K562 (cell line): ENCODE measurements at regions not wholly inside any gene's neighbourhood (a gene's known extent, or its start where the extent isn't known, plus 50 kb on each side); places are given as distances from the start of the nearest gene placed in this dataset.

Source experiments
- ATAC-seq: fragments of 200-7000 bp; cut with Tn5 transposase; 3 replicates; pipeline ENCODE4 v1.9.1; 2020; ENCODE audit warnings: moderate library complexity
- BruUV-seq: library from RNA; stranded (reverse); fragments of 400-500 nt; replicated peaks from 2 replicates; lab custom pipeline; 2021; lab: Mats Ljungman, UMichigan
- CTCF ChIA-PET: fragments of 300-600 bp; formaldehyde crosslinking; extraction: SDS; loops from one replicate; lab custom pipeline; 2021; ENCODE audit warnings: low intra/inter-chr PET ratio; lab: Yijun Ruan, JAX
- POLR2A ChIA-PET: fragments of 300-600, 350-650 bp; sonication (Branson Sonifier 250); formaldehyde crosslinking; extraction: SDS; loops from one replicate; lab custom pipeline; 2021; ENCODE audit warnings: antibody characterized with exemption, inconsistent platforms; lab: Yijun Ruan, JAX
- DNase-seq, 4 experiments: peaks; one replicate each; pipeline versions ENCODE4 v3.0.0 to v3.0.0-alpha.2; 2011 to 2018; ENCODE audit warnings: low spot score in 3 of 4, mixed read lengths in 3 of 4; ENCODE audit errors: extremely low read depth in 1 of 4
- FAIRE-seq: peaks from 2 replicates; lab custom pipeline; 2011; peaks lifted over from hg19 to GRCh38; lab: Jason Lieb, UNC
- H2AFZ ChIP-seq: 2 replicates; pipeline ENCODE4 v1.6.0; 2011; ENCODE audit warnings: low read depth, low read length, control low read depth, inconsistent platforms
- H3K27ac ChIP-seq: fragments of 200-600 bp; 3 replicates; pipeline ENCODE4 v1.8.0; 2011; ENCODE audit warnings: low read depth, mild to moderate bottlenecking, control low read depth, inconsistent platforms, low read length, moderate library complexity, mixed read lengths; ENCODE audit errors: extremely low read depth
- H3K27me3 ChIP-seq, 2 experiments: fragments of 300-600 bp in 1 of 2; 2 replicates in 1 of 2; 3 replicates in 1 of 2; pipeline versions ENCODE4 v1.6.0 to v1.8.0; 2011; ENCODE audit warnings: inconsistent platforms in 2 of 2, low read length in 2 of 2, mild to moderate bottlenecking in 1 of 2, mixed read lengths in 1 of 2, moderate library complexity in 1 of 2; ENCODE audit not compliant: control insufficient read depth in 2 of 2, insufficient read depth in 2 of 2
- H3K36me3 ChIP-seq: fragments of 300-600 bp; 3 replicates; pipeline ENCODE4 v1.8.0; 2011; ENCODE audit warnings: mild to moderate bottlenecking, low read length, inconsistent platforms; ENCODE audit not compliant: control insufficient read depth, insufficient read depth
- H3K4me1 ChIP-seq, 2 experiments: fragments of 200-600 bp in 1 of 2; replicated peaks in 1 of 2; 2 replicates in 1 of 2; 3 replicates in 1 of 2; pipeline versions ENCODE4 v1.5.1 to v1.8.0; 2011; ENCODE audit warnings: inconsistent platforms in 2 of 2, low read length in 2 of 2, mild to moderate bottlenecking in 1 of 2, mixed read lengths in 1 of 2, moderate library complexity in 1 of 2; ENCODE audit not compliant: control insufficient read depth in 2 of 2, insufficient read depth in 2 of 2
- H3K4me2 ChIP-seq: 2 replicates; pipeline ENCODE4 v1.6.1; 2011; ENCODE audit warnings: low read length, control low read depth, inconsistent platforms, mixed read lengths; ENCODE audit not compliant: insufficient read depth
- H3K4me3 ChIP-seq: fragments of 200-600 bp; sonication (generic), shearing (Covaris generic); 2 replicates; pipeline ENCODE4 v1.5.1; 2016; ENCODE audit warnings: control low read depth, inconsistent platforms
- H3K79me2 ChIP-seq: fragments of 200-600 bp; 3 replicates; pipeline ENCODE4 v1.8.0; 2011; ENCODE audit warnings: low read length, inconsistent platforms; ENCODE audit not compliant: control insufficient read depth, insufficient read depth
- H3K9ac ChIP-seq, 2 experiments: 2 replicates each; pipeline versions ENCODE4 v1.6.0 to v1.6.1; 2011; ENCODE audit warnings: low read depth in 2 of 2, low read length in 2 of 2, control low read depth in 1 of 2, inconsistent platforms in 1 of 2, mild to moderate bottlenecking in 1 of 2, mixed read lengths in 1 of 2; ENCODE audit not compliant: insufficient read depth in 1 of 2
- H3K9me1 ChIP-seq: one replicate; pipeline ENCODE4 v1.6.0; 2011; ENCODE audit warnings: inconsistent platforms, mild to moderate bottlenecking, low read length, moderate library complexity; ENCODE audit not compliant: control insufficient read depth, insufficient read depth
- H3K9me3 ChIP-seq: replicated peaks from 2 replicates; pipeline ENCODE4 v1.5.1; 2011; ENCODE audit warnings: low read depth, low read length, inconsistent platforms; ENCODE audit not compliant: control insufficient read depth, insufficient read depth
- H4K20me1 ChIP-seq: replicated peaks from 2 replicates; pipeline ENCODE4 v1.6.1; 2011; ENCODE audit warnings: low read length, inconsistent platforms, mixed read lengths; ENCODE audit not compliant: control insufficient read depth, insufficient read depth
- CAMTA2 ChIP-seq: fragments of 250-450 bp; sonication (Bioruptor Pico); conservative IDR thresholded peaks from 2 replicates; pipeline ENCODE4 v1.5.1; 2022
- ELK1 ChIP-seq: sonication (generic); formaldehyde crosslinking; IDR thresholded peaks from 2 replicates; pipeline ENCODE4 v1.8.1; 2022; ENCODE audit warnings: missing genetic modification reagents
- HDAC8 ChIP-seq: fragments of 450-650 bp; IDR thresholded peaks from 2 replicates; pipeline ENCODE4 v1.6.1; 2016; ENCODE audit warnings: mild to moderate bottlenecking, missing genetic modification characterization, moderate library complexity, missing compliant biosample characterization
- POLR2A ChIP-seq: fragments of 450-650 bp; conservative IDR thresholded peaks from 2 replicates; pipeline ENCODE4 v1.6.1; 2016
- SMARCA5 ChIP-seq: fragments of 450-650 bp; IDR thresholded peaks from 2 replicates; pipeline ENCODE4 v1.6.1; 2016
- TOE1 ChIP-seq, 2 experiments: fragments of 450-650 bp in 1 of 2; sonication (generic) in 1 of 2; formaldehyde crosslinking in 1 of 2; IDR thresholded peaks; 2 replicates each; pipeline versions ENCODE4 v1.7.1 to v1.8.0; 2016 to 2022; ENCODE audit warnings: borderline replicate concordance in 2 of 2, mild to moderate bottlenecking in 2 of 2, antibody characterized with exemption in 1 of 2, inconsistent platforms in 1 of 2, low read depth in 1 of 2, missing genetic modification reagents in 1 of 2, moderate library complexity in 1 of 2
- ZBED1 ChIP-seq: IDR thresholded peaks from 2 replicates; pipeline ENCODE4 v1.6.1; 2014
- WGBS: fragments of 100-300 bp; shearing (Covaris generic); methylation state at CpG from one replicate; pipeline ENCODE4 v1.1.6; 2016; ENCODE audit warnings: low coverage, mixed read lengths; ENCODE audit not compliant: insufficient coverage; ENCODE audit errors: missing lambda C conversion rate; 5-methylcytosine and 5-hydroxymethylcytosine counted together
- in situ Hi-C: fragments of 300-500 bp; cut with MboI; formaldehyde crosslinking; loops from 4 replicates; pipeline ENCODE4 v1.15.0; 2018; ENCODE audit warnings: inconsistent platforms, mixed read lengths
- intact Hi-C: fragments of 100-400 bp; cut with micrococcal nuclease; formaldehyde crosslinking; loops from 2 replicates; pipeline ENCODE4 v1.14.2; 2022
- TF ChIP-seq, protein P1 (sequence below): IDR thresholded peaks from 2 replicates; pipeline ENCODE4 v1.6.1; 2016; ENCODE audit warnings: missing genetic modification characterization, missing compliant biosample characterization
- TF ChIP-seq, protein P2 (sequence below), 2 experiments: fragments of 450-650 bp in 1 of 2; sonication (generic) in 1 of 2; formaldehyde crosslinking in 1 of 2; IDR thresholded peaks; 2 replicates each; pipeline versions ENCODE4 v1.7.1 to v1.9.0; 2016 to 2022; ENCODE audit warnings: inconsistent platforms in 1 of 2, mild to moderate bottlenecking in 1 of 2, missing genetic modification reagents in 1 of 2

DNA sequence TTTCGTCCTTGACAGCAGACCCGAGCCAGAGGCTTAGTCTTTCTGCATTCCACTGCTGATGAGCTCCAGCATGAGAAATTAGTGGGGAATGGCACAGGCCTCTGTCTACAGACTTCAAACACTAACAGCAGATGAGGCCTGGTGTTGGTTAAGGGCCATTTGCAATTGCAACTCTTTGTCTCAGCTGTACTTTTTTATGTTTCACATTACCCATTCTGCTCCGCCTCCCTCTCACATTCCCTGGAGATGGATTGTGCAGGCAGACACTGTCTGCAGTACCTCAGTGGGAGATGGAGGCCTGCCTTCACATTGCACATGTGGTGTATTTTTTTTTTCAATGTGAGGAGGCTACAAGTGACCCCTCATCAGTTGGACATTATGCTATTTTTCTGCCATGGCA is 370.2 kb downstream of the DUSP10 start:
- H3K9ac ChIP-seq, result no peak overlapping the region
- CTCF ChIA-PET, result no interaction called here
- in situ Hi-C loops (no loop called here), intact Hi-C loops (no loop called here)
- no peaks in the 10 kb centered on the region for H3K79me2 ChIP-seq
- no peak overlapping the region for H3K4me3 ChIP-seq
- POLR2A ChIA-PET, result interaction anchor here (1.0 kb wide), 1 partner anchor 8 kb away, joined by 3 read pairs; no protein-coding TSS in a partner anchor
- no TSS peak for BruUV-seq
- H2AFZ ChIP-seq, result no peak overlapping the region
- H3K4me1 ChIP-seq, result no peaks in the 10 kb centered on the region
- ATAC-seq (no peak), DNase-seq (no peak), FAIRE-seq (no peak)
- no peak overlapping the region for H3K4me2 ChIP-seq
- 2% methylated on average over 3 of the region's 3 CpGs for WGBS
- TF ChIP-seq HDAC8 (tag) (no peak), TOE1 (IDR thresholded peaks at IDR 0.05; ENCODE audit: borderline replicate concordance) (no peak), TOE1 (CRISPR knock-in tag; IDR thresholded peaks at IDR 0.05; ENCODE audit: borderline replicate concordance, low read depth) (no peak), POLR2A (no peak), ZBED1 (no peak), CAMTA2 (CRISPR knock-in tag) (no peak), ELK1 (CRISPR knock-in tag) (no peak), SMARCA5 (no peak)
- TF ChIP-seq, protein P1, sequence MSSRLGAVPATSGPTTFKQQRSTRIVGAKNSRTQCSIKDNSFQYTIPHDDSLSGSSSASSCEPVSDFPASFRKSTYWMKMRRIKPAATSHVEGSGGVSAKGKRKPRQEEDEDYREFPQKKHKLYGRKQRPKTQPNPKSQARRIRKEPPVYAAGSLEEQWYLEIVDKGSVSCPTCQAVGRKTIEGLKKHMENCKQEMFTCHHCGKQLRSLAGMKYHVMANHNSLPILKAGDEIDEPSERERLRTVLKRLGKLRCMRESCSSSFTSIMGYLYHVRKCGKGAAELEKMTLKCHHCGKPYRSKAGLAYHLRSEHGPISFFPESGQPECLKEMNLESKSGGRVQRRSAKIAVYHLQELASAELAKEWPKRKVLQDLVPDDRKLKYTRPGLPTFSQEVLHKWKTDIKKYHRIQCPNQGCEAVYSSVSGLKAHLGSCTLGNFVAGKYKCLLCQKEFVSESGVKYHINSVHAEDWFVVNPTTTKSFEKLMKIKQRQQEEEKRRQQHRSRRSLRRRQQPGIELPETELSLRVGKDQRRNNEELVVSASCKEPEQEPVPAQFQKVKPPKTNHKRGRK, result no peak
- TF ChIP-seq, protein P2, sequence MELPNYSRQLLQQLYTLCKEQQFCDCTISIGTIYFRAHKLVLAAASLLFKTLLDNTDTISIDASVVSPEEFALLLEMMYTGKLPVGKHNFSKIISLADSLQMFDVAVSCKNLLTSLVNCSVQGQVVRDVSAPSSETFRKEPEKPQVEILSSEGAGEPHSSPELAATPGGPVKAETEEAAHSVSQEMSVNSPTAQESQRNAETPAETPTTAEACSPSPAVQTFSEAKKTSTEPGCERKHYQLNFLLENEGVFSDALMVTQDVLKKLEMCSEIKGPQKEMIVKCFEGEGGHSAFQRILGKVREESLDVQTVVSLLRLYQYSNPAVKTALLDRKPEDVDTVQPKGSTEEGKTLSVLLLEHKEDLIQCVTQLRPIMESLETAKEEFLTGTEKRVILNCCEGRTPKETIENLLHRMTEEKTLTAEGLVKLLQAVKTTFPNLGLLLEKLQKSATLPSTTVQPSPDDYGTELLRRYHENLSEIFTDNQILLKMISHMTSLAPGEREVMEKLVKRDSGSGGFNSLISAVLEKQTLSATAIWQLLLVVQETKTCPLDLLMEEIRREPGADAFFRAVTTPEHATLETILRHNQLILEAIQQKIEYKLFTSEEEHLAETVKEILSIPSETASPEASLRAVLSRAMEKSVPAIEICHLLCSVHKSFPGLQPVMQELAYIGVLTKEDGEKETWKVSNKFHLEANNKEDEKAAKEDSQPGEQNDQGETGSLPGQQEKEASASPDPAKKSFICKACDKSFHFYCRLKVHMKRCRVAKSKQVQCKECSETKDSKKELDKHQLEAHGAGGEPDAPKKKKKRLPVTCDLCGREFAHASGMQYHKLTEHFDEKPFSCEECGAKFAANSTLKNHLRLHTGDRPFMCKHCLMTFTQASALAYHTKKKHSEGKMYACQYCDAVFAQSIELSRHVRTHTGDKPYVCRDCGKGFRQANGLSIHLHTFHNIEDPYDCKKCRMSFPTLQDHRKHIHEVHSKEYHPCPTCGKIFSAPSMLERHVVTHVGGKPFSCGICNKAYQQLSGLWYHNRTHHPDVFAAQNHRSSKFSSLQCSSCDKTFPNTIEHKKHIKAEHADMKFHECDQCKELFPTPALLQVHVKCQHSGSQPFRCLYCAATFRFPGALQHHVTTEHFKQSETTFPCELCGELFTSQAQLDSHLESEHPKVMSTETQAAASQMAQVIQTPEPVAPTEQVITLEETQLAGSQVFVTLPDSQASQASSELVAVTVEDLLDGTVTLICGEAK (IDR thresholded peaks at IDR 0.05), result no peak
- TF ChIP-seq, protein P2 (CRISPR knock-in tag; IDR thresholded peaks at IDR 0.05), result no peak
- no peaks in the 10 kb centered on the region for H3K9me1 ChIP-seq
- H4K20me1 ChIP-seq, result no peaks in the 10 kb centered on the region
- H3K9me3 ChIP-seq, result no peaks in the 10 kb centered on the region; the same call in 1 of the 2 replicates
- no peak overlapping the region for H3K27ac ChIP-seq
- H3K36me3 ChIP-seq, result no peaks in the 10 kb centered on the region
- no peaks in the 10 kb centered on the region for H3K27me3 ChIP-seq
